Amygdala (tissue), 56 donors: ENCODE measurements at regions not wholly inside any gene's neighbourhood (a gene's known extent, or its start where the extent isn't known, plus 50 kb on each side); places are given as distances from the start of the nearest gene placed in this dataset.

Experiments used
- DNase-seq, 56 donors: peaks; one replicate each; lab custom pipeline; 2025; lab: John Stamatoyannopoulos, UW

DNA sequence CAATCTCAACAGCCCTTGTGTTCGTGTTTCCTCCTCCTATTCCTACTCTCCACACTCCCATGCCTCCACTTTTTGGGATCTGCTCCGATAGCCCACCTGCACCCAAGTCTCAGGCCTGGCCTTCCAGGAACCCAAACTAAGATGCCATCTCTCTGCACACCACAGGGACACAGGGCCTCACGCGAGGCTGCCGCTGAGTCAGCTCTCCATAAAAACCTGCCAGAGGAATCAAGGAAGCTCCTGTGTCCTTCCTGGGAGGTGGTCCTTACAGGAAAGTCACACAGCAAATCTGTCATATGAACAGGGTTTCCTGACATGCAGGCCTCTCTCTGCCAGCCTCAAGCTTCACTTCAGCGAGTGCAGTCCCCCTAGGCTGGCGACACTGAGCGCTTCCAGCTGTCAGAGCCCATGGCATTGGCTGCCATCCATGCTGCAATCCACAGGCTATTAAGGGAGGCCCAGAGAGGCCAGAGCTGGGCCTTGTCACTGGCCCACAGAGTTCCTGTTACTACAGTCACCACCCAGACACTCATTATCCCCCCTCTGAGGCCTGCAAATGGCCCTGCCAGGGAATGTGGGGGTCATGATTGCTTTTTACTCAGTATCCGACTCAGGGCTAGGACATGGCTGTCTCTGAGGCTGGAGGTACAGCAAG is 151.4 kb downstream of the OAT start:
- DNase-seq, result peak in 3 of 56 donors; percentile 9 to 15 (median 13)

DNA sequence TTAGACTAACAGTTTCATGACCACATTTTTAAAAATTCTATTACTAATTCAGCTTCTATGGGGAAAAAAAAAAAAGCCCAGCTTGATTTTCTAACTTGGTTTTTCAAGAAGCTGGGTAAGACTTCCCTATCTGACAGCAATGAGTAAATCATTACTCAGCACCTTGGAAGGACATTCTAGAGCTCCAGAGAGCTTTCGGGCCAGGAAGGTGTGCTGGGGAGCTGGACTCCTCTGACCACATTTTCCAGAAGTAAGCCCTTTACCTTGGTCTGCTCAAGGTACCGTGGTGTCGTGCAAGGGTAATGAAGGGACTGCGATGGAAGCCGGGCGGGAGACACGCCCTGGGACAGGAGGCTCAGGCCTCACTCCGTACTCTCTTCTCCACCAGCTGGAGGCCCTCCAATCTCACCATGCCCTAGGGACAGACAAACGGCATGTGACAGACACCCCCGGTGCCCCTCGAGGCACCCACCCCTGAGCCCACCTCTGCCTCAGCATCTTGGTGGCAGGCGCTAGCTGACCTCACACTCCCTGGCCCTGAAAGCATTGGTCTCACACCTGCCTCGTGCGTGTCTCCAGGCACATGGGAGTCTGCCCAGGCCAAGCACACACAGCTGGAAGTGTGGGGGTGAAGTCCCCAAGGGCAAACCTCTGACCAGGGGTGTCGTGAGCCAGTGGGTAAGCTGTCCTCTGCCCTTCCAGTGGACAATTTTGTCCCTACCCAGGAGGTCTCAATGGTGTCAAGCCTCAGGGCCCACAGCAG is 152.1 kb downstream of the OAT start:
- DNase-seq, result no peak

DNA sequence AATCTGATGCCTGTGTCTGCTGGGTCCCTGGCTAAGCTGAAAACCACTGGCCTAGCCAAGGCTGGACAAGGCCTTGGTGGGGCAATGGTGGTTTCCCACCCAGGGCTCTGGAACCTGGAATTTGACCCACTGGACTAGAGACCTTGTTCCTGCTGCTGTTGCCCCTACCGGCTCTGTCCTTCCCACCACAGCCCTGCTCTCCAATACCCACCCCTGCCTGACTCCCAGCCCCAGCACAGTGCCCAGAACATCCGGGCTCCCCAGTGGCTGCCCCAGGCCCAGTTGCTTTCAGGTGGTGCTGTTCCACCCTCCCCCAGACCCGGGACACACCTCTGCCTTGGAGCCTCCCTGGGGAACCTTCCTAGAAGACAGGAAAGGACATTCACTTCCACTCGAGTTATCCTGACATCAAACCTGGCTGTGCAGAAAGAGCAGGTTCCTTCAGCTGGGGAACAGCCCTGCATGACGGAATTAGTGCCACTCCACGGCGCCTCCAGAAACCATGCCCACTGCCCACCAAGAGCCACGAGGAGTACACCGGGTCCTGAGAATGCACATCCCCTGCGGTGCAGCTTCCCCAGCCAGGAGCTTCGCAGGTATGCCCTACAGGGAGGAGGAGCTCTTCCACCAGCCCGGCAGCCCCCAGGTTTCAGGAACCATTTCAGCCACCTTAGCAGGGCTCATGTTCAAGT is 152.8 kb downstream of the OAT start:
- no peak for DNase-seq

DNA sequence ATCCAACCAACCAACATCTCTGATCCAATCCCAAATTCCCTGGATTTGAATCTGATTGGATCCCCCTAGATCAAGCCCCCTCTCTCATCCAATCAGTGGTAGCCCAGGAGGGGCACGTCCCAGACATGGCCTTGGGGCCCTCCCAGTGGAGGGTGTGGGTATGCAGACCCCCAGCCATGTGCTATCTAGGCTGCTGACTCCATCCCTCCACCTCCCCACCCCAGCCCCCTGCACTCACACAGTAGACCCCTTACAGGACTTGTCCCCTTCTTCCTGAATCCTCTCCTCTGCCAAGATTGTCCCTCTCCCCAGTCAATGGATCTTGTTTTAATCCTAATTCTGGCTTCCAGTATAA is 153.4 kb downstream of the OAT start:
- DNase-seq, result no peak

DNA sequence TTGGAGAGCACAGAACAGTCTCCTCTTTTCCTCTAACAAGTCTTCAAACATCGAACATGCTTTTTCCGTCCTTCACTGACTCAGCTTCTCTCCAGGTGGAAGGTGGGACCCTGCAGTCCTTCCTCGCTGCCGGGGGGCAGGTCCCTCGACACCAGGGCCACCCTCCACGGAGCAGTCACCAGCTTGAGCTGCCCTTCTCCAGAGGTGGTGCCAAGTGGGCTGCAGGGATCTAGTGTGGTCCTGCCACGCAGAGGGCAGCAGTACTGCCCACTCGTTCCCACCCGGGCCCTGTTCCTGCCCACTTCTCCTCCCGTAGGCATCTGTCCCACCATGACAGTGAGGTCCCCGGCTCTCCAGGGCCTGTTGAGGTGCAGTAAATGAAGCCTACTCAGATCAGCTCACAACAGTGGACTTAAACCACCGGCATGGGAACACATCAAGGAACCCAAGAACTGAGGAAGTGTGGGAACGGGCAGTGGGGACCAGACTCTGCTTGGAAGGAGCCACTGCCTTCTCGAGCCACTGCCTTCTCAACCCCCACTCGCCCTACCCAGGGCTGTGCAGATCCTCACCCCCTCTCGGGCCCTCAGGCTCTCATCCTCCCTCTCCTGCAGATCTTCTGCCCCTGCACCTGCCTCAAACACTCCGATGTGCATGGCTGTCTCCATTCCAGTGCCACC is 153.9 kb downstream of the OAT start:
- DNase-seq, result no peak

DNA sequence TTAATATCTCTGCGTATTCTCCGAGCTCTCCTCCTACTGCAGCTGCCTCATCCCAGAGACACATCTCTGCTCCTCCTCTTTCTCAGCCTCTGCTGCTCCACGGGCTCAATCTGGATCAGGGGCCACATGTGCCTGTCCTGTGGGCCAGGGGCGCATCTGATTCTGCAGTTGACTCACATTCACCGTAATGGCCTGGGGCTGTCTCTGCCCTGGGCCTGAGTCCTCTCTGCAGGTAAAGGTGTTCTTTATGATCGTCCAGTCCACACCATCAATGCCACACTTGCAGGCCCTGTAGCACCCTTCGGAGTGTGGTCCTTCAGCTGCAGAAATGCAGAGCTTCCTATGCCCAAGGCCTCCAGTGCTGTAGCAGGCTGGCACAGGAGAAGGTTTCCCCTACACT is 154.5 kb downstream of the OAT start:
- no peak for DNase-seq

DNA sequence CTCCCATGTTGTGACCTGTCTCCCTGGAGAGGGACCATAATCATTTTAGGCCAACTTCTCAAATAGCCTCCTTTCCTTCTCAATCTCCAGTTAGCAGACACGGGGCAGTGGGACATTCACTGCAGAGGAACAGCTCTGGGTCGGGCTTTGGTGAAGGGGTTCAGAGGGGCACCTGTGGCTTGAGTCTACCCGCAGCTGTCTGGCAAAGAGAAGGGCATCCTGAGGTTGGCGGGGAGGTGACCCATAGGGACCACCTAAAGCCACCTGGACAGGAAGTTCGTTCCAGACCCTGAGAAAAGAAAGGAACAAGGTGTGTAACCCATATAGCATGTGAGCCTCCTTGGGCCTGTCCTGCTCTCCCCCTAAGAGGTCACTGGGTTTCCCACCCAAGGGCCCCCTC is 155.0 kb downstream of the OAT start:
- no peak for DNase-seq

DNA sequence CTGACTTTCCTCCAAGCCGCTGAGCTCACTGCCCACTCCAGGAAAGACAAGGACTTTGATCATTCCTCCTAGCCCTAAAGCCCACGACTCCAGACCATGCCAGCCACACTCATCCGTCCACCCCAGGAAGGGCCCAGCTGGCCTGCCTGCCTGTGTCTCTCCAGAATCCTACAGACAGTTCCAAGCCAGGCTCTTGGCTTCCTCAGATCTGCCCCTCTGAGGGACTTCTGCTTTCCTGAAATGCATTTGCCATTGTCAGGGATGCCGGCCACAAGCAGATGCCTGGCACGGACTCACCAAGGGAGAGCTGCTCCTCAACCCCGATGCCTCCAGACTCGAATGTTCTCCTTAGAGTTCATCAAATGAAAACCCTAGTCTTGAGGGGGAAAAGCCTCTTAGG is 155.8 kb downstream of the OAT start:
- no peak for DNase-seq

DNA sequence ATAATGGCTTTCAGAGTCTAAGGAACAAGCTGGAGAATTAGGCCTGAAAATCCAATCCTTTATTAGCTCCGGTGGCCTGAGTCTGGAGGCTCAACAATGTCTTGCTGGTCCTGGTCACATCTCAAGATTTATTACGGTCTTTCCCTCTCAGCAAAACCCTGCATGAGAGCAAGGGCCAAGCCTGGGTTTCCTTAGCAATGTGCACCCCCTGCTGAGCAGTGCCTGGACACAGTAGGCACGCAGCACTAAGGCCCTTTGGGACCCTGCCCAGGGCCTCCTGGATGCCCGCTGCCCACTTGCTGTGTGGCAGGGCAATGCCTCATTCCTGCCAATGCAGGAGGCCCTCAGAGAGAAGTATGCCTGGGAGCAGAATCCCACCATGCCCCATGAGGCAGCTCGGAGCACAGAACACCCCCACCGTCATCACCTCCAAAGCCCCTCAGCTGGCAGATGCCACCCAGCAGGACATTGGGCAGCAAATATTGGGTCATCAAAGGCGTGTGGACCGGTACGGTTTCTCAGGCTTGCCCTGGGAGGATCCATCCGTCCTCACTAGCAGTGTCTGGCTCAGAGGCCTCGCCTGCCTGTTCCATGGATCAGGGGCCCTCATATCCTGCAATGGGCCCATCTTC is 156.4 kb downstream of the OAT start:
- peak in 13 of 56 donors; percentile 3 to 39 (median 12) for DNase-seq

DNA sequence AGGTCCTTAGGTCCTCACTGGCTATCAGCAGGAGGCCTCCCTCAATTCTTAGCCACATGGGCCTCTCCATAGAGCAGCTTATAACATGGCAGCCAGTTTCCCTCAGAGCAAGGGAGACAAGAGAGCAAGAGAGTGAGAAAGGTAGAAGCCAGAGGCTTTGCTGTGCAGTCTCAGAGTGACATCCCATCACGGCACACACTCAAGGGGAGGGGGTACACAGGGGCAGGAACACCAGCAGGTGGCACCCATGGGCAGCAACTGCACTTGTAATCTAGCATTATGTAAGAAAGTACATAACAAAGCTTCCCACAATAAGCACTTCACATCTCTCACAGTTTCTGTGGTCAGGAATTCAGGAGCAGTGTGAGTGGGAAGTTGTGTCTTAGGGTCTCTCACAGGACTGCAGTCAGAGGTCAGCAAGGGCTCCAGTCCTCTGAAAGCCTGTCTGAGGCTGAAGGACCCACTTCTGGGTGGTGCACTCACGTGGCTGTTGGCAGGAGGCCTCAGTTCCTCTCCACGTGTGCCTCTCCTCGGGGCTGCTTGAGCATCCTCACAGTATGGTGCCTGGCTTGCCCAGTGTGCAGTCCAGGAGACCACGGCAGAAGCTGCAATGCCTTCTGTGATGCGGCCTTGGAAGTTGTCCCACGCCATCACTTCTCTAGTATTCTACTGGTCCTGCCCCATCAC is 159.4 kb downstream of the OAT start:
- no peak for DNase-seq

DNA sequence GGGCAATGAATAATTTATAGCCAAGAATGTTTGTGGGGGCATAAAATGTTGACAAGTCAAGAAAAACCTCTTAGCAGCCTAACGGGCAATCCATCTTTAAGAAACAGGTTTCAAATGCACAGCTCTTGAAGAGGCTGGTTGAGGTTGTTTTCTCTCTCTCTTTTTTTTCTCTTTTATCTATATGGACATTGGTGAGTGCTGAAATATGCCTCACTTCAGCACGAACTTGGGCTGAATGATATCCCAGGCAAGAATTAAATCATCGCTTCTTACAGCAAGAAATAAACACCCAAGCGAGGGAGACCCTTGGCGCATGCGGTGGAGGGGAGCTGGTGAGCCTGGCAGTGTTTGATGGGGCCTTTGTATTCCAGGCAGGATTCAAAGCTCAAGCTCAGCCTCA is 160.9 kb downstream of the OAT start:
- no peak for DNase-seq

DNA sequence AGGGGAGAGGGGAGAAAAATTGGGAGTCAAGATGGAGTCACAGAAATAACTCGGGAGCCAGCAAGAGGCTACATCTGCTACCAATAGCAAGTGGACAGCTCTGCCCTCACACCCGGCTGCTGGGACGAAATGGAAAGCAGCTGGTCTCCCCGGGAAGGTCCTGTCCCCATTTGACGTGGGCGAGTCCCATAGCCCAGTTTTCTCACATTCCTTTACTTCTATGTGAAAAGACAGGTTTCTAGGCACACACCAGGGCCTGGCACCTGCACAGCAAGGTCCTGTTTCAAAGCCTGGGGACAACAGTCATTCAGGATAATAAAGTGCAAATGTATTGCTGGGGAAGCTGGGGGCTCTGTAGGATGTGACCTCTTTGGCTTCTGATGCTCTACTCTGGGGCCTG is 162.6 kb downstream of the OAT start:
- DNase-seq, result no peak

DNA sequence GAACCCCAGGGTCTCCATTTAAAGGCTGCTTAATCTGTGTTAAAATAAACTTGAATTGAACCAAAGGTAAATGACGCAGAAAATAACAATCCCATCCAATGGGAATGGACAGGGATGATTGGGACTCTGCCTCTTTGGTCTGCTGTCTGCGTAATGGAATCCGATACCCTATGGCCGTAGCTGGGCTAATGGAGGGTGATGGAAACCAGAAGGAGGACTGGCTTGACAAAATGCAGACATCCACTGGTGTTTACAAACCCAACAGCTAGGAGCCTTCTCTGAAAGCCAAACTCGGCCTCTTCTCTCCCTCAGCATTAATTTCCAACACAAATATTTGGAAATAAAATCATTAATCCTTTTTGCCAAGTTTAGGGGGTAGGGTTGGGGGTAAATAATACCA is 162.2 kb upstream of the CHST15 start:
- DNase-seq, result no peak

DNA sequence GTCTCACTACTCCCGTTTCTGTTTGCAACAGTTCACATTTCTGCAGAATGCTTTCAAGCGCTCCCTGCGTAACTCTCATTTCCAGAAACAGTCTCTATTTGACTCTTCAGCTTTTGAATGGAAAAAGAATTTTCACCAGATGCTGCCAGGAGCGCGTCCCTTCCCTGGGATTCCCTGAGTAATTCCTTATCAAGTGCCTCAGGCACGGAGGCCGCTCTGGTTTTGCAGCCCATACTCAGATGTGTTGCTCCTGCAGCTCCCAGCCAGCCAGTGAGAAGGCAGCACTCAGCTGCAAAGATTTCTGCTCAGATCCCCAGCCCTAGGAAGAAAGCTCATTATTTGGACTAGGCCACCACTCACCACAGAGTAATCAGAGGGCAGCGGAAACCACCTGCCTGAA is 161.1 kb upstream of the CHST15 start:
- DNase-seq, result no peak

DNA sequence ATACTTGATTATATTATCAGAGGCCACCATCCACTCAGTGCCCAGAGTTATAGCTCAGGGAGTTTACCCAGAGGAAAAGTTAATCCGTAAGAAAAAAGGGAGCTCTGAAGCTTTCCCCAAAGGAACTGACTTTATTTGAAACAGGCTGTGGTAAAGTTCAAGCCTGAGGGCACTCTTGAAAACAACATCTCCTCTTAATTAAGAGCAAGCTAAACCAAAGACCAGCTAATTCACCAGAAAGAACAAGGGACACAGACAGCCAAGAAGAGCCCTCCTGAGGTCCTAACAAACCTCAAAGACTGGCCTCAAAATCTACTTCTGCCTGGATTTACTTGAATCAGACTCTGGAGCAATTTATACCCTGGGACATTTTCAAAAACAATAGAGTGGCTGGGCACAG is 159.6 kb upstream of the CHST15 start:
- no peak for DNase-seq

DNA sequence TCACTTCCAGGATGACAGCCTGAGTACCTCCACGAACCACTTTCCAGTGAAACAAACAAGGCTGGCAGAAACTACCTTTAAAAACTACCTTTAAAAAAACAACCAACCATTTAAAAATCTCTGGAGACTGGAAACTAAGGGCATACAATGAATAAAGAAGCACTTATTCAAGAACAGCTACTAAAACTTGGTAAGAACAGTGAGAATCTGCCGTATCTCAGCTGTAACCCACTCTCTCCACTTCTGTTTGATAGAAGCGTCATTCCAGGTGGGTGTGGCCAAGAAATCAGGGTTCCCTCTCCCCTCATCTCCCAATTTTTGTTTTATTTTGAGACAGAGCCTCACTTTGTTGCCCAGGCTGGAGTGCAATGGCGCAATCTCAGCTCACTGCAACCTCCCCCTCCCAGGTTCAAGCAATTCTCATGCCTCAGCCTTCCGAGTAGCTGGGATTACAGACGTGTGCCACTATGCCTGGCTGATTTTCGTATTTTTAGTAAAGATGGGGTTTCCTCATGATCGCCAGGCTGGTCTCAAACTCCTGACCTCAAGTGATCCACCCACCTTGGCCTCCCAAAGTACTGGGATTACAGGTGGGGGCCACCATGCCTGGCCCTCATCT is 158.8 kb upstream of the CHST15 start:
- no peak for DNase-seq

DNA sequence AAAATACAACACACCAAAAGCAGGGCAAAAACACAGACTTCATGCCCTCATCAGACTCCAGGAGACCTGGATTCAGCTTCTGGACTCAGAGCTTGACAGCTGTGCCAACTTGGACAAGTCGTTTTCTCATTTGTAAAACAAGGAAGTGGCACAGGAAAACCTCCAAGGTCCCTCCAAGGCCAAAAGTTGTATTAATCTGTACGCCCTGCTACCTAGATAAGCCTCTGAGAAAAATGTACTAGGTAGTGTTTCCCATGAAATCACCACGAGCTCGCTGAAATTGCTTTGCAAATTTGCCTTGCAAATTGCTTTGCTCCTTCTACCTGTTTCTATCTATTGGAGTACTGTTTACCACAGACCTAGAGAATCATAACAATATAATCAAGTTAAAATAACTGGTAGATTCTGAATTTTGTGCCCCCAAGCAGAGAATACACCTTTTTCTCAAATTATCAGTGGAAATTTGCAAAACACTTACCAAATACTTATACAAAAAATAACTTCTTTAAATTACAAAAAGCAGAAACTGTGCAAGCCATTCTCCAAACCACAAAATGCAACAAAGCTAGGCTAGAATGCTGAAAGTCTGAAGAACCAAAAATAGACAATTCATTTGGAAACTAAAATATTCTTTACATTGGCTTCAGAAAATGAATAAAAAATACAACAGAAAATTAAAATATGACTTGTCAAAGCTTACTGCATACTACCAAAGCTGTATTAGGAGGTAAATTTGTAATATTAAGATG is 158.1 kb upstream of the CHST15 start:
- DNase-seq, result no peak

DNA sequence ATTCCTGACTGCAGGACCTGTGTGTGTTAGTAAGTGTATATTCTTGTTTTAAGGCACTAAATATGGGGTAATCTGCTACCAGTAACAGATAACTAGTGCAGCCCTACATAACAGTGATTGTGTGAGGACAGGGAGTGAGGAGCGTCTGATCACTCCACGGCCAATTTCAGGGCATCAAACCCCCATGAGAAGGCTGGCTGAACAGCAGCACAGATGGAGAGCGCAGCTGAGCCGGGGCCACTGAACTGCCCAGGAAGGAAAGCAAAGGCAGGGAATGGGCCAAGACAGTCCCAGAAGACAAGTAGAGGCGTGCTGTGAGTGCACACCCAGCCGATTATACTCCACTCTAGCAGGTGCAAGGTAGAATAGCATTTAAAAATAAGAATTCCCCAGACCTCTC is 157.1 kb upstream of the CHST15 start:
- DNase-seq, result no peak

DNA sequence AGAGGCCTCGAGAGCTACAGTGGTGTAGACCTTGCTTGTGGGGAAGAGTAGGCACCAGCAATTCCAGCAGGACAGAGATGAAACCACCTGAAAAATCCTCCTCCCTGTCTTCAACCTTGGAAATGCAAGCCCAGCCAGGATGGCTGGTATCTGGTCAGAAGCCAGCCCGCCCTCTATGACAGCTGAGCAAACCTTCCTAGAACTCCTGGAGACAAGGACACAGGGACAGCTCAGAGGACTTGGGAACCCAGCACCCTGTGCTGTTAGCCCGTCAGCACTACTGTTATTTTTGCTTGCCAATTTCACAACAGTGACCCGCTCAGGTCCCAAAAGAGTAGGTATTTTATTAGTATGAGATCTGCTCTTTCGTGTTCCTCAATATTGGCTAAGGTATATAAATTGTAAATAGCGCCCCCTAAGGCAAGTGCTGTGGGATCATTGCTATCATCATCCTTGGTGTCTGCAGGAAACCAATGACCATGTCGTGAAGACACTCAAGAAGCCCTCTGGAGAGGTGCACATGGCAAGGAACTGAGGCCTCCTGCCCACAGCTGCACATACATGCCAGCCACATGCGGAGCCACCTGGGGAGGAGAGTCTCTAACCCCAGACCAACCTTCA is 156.5 kb upstream of the CHST15 start:
- DNase-seq, result no peak
